Glutamatergic neuron (in vitro differentiated cells): ENCODE measurements at regions not wholly inside any gene's neighbourhood (a gene's known extent, or its start where the extent isn't known, plus 50 kb on each side); places are given as distances from the start of the nearest gene placed in this dataset.

Experiments used
- DNase-seq: peaks from one replicate; pipeline ENCODE4 v3.0.0; 2022
- H3K27ac Mint-ChIP-seq: one replicate; pipeline ENCODE4 v1.8.0; 2020; ENCODE audit warnings: mild to moderate bottlenecking, mixed read lengths, inconsistent platforms; ENCODE audit not compliant: unreplicated experiment
- H3K27me3 Mint-ChIP-seq: one replicate; pipeline ENCODE4 v1.8.0; 2020; ENCODE audit warnings: mild to moderate bottlenecking, moderate library complexity, mixed read lengths, inconsistent platforms; ENCODE audit not compliant: unreplicated experiment
- H3K36me3 Mint-ChIP-seq: one replicate; pipeline ENCODE4 v1.8.0; 2020; ENCODE audit warnings: mild to moderate bottlenecking, mixed read lengths, inconsistent platforms; ENCODE audit not compliant: unreplicated experiment
- H3K4me1 Mint-ChIP-seq: one replicate; pipeline ENCODE4 v1.8.0; 2020; ENCODE audit warnings: mild to moderate bottlenecking, low read depth, mixed read lengths, inconsistent platforms; ENCODE audit not compliant: unreplicated experiment
- H3K4me3 Mint-ChIP-seq: one replicate; pipeline ENCODE4 v1.8.0; 2020; ENCODE audit warnings: mild to moderate bottlenecking, mixed read lengths, inconsistent platforms; ENCODE audit not compliant: unreplicated experiment
- H3K9me3 Mint-ChIP-seq: one replicate; pipeline ENCODE4 v1.8.0; 2020; ENCODE audit warnings: mild to moderate bottlenecking, moderate library complexity, mixed read lengths, inconsistent platforms; ENCODE audit not compliant: unreplicated experiment
- CTCF ChIP-seq: fragments of 200-600 bp; sonication (generic); IDR thresholded peaks from one replicate; pipeline ENCODE4 v1.5.0; 2021; ENCODE audit not compliant: partially characterized antibody, unreplicated experiment

DNA sequence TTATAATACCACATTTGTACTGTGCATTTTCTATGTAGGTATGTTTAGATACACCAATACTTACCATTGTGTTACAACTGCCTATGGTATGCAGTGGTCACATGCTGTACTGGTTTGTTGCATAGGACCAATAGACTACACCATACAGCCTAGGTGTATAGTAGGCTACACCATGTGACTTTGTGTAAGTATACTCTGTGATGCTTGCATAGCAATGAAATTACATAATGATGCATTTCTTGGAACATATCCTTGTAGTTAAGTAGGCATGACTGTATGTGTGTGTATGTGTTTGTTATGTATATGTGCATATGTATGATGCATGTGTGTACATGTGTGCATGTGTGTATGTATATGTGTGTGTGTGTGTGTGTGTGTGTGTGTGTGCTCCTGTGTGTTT lies 157.6 kb downstream of the TDRD15 start:
- Mint-ChIP-seq H3K4me1 (peaks cover 6% of the 10 kb centered on the region), H3K9me3 (no peaks in the 10 kb centered on the region), H3K27ac (no peak overlapping the region), H3K4me3 (no peak overlapping the region), H3K27me3 (no peaks in the 10 kb centered on the region), H3K36me3 (no peaks in the 10 kb centered on the region)
- no peak for DNase-seq
- no peak for TF ChIP-seq CTCF

DNA sequence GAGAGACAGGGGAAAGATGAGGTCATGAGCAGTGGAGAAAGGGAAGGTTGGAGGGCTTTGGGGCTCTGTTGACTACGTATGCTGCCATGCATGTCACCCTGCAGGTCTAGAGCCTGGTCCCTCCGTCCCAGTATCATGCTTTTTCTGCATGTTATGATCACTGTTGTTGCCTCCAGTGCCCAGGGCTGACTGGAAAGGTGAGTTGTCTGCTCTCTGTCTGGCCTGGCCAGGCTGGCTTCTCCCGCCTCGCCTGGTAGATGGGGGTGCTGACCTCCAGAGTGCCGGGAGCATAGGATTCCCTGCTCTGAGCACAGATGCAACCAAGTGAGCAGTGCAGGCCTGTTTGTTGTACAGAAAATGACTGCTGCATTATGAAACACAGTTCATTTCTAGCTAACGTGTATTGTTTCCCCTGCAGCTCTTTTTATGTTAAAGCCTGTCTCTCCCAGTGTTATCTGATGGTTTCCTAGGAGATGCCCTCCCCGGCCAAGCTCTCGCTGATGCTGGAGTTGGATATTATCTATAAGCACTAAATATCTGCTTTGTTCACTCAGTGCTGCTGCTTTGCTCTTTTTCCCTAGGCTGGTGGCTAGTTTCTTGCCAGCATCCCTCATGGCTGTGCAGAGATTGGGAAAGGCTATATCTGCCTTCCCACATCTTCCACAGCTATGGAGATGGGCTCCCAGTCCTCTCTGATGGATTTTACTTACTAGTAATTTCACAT lies 158.2 kb downstream of the TDRD15 start:
- Mint-ChIP-seq H3K9me3 (no peaks in the 10 kb centered on the region), H3K27ac (no peak overlapping the region), H3K4me1 (peaks cover 6% of the 10 kb centered on the region), H3K4me3 (no peak overlapping the region), H3K36me3 (no peaks in the 10 kb centered on the region), H3K27me3 (no peaks in the 10 kb centered on the region)
- no peak for TF ChIP-seq CTCF
- no peak for DNase-seq

DNA sequence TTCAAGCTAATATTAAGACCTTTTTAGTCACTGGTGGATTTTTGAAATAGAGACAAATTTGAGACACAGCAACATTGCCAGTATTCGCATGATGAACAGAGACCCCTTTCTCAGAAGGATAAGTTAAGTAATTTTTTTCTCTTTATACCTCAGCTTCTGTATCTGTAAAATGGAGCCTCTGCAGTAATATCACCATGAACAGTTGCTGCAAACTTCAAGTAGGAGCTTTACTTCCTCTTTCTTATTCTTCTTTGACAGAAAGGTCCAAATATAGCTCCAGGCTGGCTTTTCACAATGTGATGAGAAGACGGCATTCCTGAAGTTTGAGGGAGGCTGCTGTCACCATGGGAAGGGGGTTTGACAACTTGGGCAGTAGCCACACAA lies 158.7 kb downstream of the TDRD15 start:
- H3K27me3 Mint-ChIP-seq = no peaks in the 10 kb centered on the region
- no peak for TF ChIP-seq CTCF
- no peaks in the 10 kb centered on the region for H3K9me3 Mint-ChIP-seq
- no peak overlapping the region for H3K4me3 Mint-ChIP-seq
- no peak for DNase-seq
- no peak overlapping the region for H3K27ac Mint-ChIP-seq
- peaks cover 6% of the 10 kb centered on the region for H3K4me1 Mint-ChIP-seq
- H3K36me3 Mint-ChIP-seq = no peaks in the 10 kb centered on the region

DNA sequence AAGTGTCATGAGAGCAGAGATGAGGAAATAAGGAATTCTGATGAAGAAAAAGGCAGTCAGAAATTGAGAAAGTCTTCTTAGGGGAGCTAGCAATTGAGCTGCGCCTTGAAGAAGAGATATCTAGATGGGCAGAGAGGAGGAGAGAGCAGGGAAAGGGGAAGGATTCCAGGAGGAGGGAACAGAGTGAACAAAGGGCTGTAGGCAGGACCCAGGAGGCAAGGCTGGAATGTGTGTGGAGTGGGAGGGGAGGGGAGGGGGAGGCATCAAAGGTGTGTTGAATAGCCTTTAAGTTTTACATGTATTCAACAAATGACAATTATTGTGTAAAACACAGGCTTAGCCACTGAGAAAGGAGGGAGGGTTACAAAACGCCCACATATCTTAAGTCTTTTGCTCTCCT lies 164.5 kb downstream of the TDRD15 start:
- Mint-ChIP-seq H3K9me3 (no peaks in the 10 kb centered on the region), H3K4me3 (no peak overlapping the region), H3K4me1 (peaks cover 6% of the 10 kb centered on the region), H3K27ac (no peak overlapping the region), H3K27me3 (no peaks in the 10 kb centered on the region), H3K36me3 (no peaks in the 10 kb centered on the region)
- DNase-seq = no peak
- TF ChIP-seq CTCF = no peak

DNA sequence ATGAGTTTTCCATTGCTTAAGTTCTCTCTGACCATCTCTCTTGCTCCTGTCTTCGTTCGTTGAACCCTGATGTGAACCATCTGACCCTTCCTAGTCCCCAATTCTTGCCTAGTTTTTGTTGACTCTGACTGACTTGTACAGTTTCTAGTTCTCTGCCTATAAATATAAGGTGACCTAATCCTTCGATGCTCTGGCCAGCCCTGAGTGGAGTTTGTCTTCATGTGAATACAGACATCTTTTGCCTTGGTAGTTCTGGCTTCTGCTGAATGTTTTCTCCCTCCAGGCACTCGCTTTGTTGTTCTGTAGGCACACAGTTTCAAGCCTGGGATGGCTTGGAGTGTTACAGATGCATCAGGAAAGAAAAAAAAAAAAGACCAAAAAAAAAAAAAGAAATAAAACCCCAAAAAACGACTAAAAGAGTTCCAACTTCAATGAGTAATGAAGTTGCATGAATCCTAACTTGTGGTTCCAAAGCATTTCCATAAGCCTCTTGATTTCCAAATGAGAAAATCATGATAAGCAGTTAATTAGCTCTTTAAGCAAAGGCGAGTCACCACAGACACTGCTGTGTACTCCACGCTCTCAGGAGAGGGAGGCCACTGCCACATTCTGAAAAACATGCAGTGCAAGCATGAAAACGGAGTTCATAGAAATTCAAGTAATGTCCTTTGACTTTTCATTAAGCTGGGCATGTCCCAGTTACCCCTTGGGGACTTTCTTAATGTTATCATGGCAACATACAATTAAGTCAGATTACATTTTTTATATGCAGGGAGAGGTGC lies 165.2 kb downstream of the TDRD15 start:
- H3K36me3 Mint-ChIP-seq = no peaks in the 10 kb centered on the region
- DNase-seq = no peak
- no peak overlapping the region for H3K4me3 Mint-ChIP-seq
- H3K9me3 Mint-ChIP-seq = no peaks in the 10 kb centered on the region
- no peak for TF ChIP-seq CTCF
- no peak overlapping the region for H3K27ac Mint-ChIP-seq
- peaks cover 6% of the 10 kb centered on the region for H3K4me1 Mint-ChIP-seq
- H3K27me3 Mint-ChIP-seq = no peaks in the 10 kb centered on the region
